HepG2 (cell line): ENCODE measurements at regions not wholly inside any gene's neighbourhood (a gene's known extent, or its start where the extent isn't known, plus 50 kb on each side); places are given as distances from the start of the nearest gene placed in this dataset.
A peak's percentile ranks its signal among the peaks of the same experiment; 100 is the strongest.

Experiments used
- ARID3A ChIP-seq: IDR thresholded peaks from 2 replicates; pipeline ENCODE4 v1.6.1; 2012; ENCODE audit warnings: low read depth, low read length, improper control_type of control experiment
- CTCF ChIP-seq: sonication (generic); formaldehyde crosslinking; IDR thresholded peaks from 2 replicates; pipeline ENCODE4 v1.5.0; 2020; ENCODE audit warnings: mild to moderate bottlenecking, missing genetic modification reagents, moderate library complexity
- KDM3A ChIP-seq: IDR thresholded peaks from 2 replicates; pipeline ENCODE4 v1.6.1; 2018; ENCODE audit warnings: low read depth, missing compliant biosample characterization
- KLF12 ChIP-seq: sonication (generic); formaldehyde crosslinking; IDR thresholded peaks from 2 replicates; pipeline ENCODE4 v1.4.0; 2020; ENCODE audit warnings: missing genetic modification reagents, borderline replicate concordance
- MXD4 ChIP-seq: IDR thresholded peaks from 2 replicates; pipeline ENCODE4 v1.6.1; 2016; ENCODE audit warnings: mild to moderate bottlenecking, missing biosample characterization, missing genetic modification reagents
- NCOA1 ChIP-seq: sonication (generic); formaldehyde crosslinking; IDR thresholded peaks from 2 replicates; pipeline ENCODE4 v1.9.0; 2021; ENCODE audit warnings: missing genetic modification reagents
- NFYC ChIP-seq: IDR thresholded peaks from 2 replicates; pipeline ENCODE4 v1.6.1; 2016; ENCODE audit warnings: missing genetic modification reagents, missing compliant biosample characterization
- SIN3A ChIP-seq: IDR thresholded peaks from 2 replicates; pipeline ENCODE4 v1.6.1; 2011; ENCODE audit warnings: low read depth, mild to moderate bottlenecking, control low read depth, low read length, borderline replicate concordance
- SIX1 ChIP-seq: sonication (generic); formaldehyde crosslinking; IDR thresholded peaks from 2 replicates; pipeline ENCODE4 v1.4.0; 2020; ENCODE audit warnings: missing genetic modification reagents, borderline replicate concordance
- SKI ChIP-seq: fragments of 450-650 bp; IDR thresholded peaks from one replicate; pipeline ENCODE4 v1.6.1; 2018; ENCODE audit warnings: mild to moderate bottlenecking; ENCODE audit not compliant: partially characterized antibody
- SSRP1 ChIP-seq: IDR thresholded peaks from 2 replicates; pipeline ENCODE4 v1.6.1; 2016; ENCODE audit warnings: control low read depth
- THAP7 ChIP-seq: sonication (generic); formaldehyde crosslinking; IDR thresholded peaks from 2 replicates; pipeline ENCODE4 v1.8.1; 2023; ENCODE audit warnings: mild to moderate bottlenecking, missing genetic modification reagents
- ZBTB1 ChIP-seq: sonication (generic); formaldehyde crosslinking; IDR thresholded peaks from 2 replicates; pipeline ENCODE4 v1.4.0; 2020; ENCODE audit warnings: missing genetic modification reagents, borderline replicate concordance
- ZBTB20 ChIP-seq: sonication (generic); formaldehyde crosslinking; IDR thresholded peaks from 2 replicates; pipeline ENCODE4 v1.8.1; 2023; ENCODE audit warnings: missing genetic modification reagents, low read depth, mild to moderate bottlenecking, borderline replicate concordance
- ZNF317 ChIP-seq: sonication (generic); formaldehyde crosslinking; IDR thresholded peaks from 2 replicates; pipeline ENCODE4 v1.5.0; 2020; ENCODE audit warnings: mild to moderate bottlenecking, missing genetic modification reagents
- ZNF589 ChIP-seq: sonication (generic); formaldehyde crosslinking; conservative IDR thresholded peaks from 2 replicates; pipeline ENCODE4 v1.8.0; 2022; ENCODE audit warnings: mild to moderate bottlenecking, moderate library complexity, missing genetic modification reagents
- ZNF609 ChIP-seq: sonication (generic); formaldehyde crosslinking; IDR thresholded peaks from 2 replicates; pipeline ENCODE4 v1.4.0; 2020; ENCODE audit warnings: mild to moderate bottlenecking, missing genetic modification reagents, borderline replicate concordance
- ZNF788 ChIP-seq: sonication (generic); formaldehyde crosslinking; IDR thresholded peaks from 2 replicates; pipeline ENCODE4 v1.5.0; 2020; ENCODE audit warnings: mild to moderate bottlenecking, missing genetic modification reagents, borderline replicate concordance
- TF ChIP-seq, protein P1 (sequence below), 2 experiments: fragments of 450-650 bp in 1 of 2; sonication (generic) in 1 of 2; formaldehyde crosslinking; IDR thresholded peaks; 2 replicates each; pipeline versions ENCODE4 v1.5.0 to v1.8.0; 2020 to 2022; ENCODE audit warnings: mild to moderate bottlenecking in 1 of 2, missing genetic modification reagents in 1 of 2

- TF ChIP-seq ZNF609 (peak; percentile 99), SSRP1 (no peak), SIX1 (peak; percentile 86), KDM3A (CRISPR knock-in tag) (peak; percentile 76), ARID3A (peak; percentile 74), SKI (peak; percentile 82), MXD4 (CRISPR knock-in tag) (peak; percentile 75), ZNF788 (CRISPR knock-in tag) (peak; percentile 74; the same call in 1 of the 2 replicates), NFYC (CRISPR knock-in tag) (no peak), NCOA1 (CRISPR knock-in tag) (peak; percentile 90), KLF12 (no peak), THAP7 (CRISPR knock-in tag) (no peak), ZNF589 (no peak), ZNF317 (CRISPR knock-in tag) (0 out of 2 replicates have a peak, but pooled peaks have one; percentile 57), SIN3A (0 out of 2 replicates have a peak, but pooled peaks have one; percentile 53), ZBTB1 (CRISPR knock-in tag) (no peak), ZBTB20 (peak; percentile 92), CTCF (CRISPR knock-in tag) (no peak)
- TF ChIP-seq, protein P1, sequence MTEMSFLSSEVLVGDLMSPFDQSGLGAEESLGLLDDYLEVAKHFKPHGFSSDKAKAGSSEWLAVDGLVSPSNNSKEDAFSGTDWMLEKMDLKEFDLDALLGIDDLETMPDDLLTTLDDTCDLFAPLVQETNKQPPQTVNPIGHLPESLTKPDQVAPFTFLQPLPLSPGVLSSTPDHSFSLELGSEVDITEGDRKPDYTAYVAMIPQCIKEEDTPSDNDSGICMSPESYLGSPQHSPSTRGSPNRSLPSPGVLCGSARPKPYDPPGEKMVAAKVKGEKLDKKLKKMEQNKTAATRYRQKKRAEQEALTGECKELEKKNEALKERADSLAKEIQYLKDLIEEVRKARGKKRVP (CRISPR knock-in tag; IDR thresholded peaks at IDR 0.05): peak in 1 of 2 experiments; percentile 59; a peak in 1 of 4 replicates
Observed at GRCh38 chr1:67534627-67535065, 104.4 kb upstream of the SERBP1 start (continued).
